Activated CD4-positive, CD25-positive, alpha-beta regulatory T cell treated with anti-CD3 and anti-CD28 coated beads, Interleukin-2, amount 50 U/mL, for 72 hours (primary cell): ENCODE measurements at regions not wholly inside any gene's neighbourhood (a gene's known extent, or its start where the extent isn't known, plus 50 kb on each side); places are given as distances from the start of the nearest gene placed in this dataset.

Experiments
- DNase-seq: peaks from one replicate; pipeline ENCODE4 v3.0.0; 2021

DNA sequence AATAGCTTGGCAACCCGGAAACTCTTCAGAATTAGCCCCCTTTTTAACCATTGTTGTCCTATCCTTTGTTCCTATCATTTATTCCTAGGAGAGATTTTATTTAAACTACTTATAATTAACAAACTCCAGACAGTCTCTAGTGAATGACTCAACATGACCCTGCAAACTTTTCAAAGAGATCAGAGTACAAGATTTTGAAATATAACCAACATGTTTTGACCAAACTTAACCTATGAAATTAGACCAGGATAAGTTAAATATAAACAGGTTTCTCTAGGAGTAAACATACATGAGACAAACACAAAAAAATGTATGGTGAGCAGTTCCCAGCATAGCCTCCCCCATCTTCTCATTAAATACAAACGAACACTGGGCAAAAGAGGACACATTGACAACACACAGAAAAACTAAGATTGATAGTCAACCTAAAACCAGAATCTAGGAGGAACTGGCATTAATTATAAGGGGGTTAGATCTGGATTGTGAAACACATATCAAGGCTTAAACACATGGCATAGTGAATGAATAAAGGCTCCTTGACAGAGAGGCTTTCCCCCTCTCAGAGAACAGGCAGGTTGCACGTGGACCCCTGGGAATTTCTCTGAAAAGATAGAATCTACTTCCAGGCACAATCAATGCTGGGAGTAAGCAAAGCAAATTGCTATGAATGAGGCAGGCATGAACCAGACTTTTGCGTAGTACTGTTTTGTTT, 284.1 kb downstream of the IRS1 start:
- DNase-seq = no peak

DNA sequence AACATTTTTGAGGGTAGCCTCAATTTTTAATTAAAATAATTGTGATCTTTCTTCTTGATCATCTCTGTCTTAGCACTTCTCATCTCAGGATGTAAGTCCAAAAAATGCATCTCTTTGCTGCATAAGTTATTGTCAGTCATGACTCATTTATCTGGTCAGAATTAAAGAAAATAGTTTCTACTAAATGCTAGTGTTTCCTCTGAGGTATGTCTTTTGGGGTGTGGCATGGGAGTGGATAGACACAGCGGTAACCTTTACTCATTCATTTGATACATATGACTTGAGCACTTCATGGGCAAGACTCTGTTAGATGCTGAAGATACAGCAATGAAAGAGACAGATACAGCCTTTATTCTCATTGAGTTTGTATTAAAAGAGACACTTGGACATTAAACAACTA, 284.7 kb downstream of the IRS1 start:
- no peak for DNase-seq

DNA sequence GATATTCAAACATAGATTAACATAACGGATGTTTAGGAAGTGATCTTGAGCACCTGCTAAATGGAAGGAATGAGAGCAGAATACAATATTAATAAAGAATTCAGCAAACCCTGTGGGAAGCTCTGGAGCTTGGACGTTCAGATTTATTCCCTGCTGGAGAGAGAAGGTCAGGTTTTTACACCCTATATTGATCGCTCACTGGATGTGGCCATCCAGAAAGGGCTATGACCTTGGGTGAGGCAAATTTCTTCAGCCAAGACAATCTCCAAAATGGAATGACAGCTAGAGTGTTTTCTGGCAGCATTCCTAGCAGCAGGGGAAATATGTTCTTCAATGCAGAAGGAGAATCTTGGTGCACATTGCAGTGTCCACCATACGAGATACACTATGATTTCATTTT, 288.3 kb downstream of the IRS1 start:
- no peak for DNase-seq

DNA sequence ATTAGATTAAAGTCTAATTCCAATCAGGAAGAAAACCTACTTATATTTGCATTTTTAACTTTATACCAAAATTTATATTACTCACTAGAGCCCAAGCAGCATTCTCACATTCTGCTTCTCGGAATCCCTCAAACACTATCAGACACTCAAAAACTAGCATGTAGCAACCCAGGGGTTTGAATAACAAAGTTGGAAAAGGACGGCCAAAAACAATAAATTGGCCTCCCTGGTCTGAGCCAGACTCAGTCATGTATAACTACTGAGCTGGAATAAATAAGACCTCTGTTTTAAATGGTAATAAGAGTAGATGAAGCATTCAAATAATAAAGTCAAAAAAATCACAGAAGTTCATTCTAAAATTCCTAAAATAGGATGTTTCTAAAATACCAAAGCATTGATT, 290.9 kb downstream of the IRS1 start:
- no peak for DNase-seq

DNA sequence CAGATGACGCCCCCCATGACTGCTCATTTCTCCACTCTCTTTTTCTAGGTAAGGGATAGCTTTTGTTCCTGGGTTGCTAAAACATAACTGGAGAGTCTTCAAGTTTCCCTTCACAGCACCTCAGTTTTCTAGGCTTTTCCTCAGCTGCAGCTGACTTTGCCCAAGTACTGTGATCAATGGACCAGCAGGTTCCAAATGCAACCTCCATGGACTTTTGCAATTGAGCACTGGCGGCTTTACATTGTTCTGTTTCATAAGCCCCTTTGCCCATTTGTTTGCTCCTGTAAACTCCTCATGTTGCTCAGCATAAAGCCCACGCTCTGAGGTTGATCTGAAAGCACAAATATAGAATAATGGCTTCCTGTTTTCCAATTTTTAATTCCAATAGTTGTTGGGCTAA, 291.6 kb downstream of the IRS1 start:
- DNase-seq = no peak

DNA sequence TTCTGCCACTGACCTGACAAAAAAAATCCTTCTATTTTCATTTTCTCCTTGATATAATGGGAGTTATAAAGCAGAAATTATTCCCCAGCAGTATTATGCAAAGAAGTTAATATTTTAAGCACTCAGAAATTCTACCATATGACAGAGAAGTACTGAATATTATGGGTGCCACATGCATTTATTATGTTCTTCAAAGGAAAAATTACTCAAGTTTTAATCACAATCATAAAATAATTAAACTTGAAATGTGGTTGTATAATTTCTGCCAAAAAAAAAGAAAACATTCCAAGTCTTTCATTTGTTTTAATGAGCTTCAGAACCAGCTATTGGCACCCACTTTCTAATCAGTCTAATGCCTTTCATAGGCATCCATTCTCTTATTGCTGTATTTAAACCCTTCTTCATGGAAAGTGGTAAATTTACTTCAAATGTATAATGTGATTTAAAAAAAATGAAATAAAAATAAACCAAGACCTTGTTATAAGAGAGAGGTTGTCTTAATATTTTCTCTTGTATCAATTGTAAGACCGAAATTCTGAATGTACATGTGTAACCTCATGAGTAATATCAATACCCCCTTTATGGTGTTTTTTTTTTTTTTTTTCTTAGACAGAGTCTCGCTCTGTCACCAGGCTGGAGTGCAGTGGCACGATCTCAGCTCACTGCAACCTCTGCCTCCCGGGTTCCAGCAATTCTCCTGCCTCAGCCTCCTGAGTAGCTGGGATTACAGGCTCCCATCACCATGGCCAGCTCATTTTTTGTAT, 302.3 kb downstream of the IRS1 start:
- DNase-seq = no peak

DNA sequence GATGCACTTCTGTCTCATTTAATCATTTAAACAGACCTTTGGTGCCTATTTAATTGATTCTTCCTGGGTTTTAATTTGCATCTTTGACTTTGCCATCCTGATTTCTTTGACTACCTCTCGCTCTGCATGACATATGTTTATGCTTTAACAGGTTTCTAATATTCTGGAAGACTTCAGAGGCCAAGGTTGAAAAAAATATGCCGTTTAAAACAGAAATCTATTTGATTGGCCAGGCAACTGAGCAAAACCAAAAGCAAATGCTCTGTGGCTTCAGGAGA, 303.4 kb downstream of the IRS1 start:
- no peak for DNase-seq

DNA sequence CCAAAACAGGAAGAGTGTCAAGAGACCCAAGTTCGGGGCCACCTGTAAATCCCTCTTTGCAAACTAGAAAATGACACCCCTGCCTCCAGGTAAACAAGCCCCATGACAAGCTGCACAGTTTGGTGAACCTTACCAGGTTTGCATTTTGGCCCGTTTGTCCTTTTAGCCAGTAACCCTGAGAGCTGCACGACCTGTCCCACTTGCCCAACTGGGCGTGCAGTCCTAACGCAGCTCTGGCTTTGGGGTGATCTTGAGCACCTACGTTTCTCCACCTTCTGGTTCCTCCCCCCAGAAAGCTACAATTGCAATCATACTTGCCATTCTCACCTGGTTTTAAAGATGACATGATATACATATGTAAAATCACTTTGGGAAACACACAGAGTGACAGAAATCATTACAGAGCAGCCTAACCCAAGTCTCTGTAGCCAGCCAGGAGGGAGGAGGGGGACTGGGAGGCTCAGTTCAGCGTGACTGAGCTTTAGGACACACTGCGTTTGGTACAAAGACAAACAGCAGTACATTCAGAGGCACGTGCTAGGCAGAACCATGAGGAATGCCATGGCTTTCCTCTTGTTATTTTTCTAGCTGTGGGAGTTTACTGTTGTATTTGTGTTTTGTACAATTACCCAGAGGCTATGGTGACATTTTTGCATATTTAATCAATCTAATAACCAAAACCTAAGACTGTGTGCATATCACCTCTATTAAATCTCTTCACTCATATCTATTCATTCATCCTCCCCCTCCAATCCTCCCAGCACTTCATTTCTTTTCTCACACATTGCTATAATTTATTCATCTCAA, 304.0 kb downstream of the IRS1 start:
- DNase-seq = no peak

DNA sequence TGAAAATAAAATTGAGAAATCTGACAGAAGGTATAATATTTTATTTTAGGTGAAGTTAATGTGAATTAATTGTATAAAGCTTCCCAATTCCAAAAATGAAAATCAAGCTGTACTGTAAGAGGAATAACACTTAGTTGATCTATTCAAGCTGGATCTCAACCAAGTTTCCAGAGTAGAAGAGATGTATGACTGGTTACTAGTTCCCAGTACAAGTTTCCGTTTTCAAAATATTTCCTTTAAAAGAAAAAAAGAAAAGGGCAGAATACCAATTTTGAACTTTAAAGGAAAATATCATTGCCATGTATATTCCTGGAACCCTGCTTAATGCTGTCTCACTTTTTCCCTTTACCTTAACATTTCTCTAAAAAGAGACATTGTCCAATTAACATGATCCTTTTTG, 308.5 kb downstream of the IRS1 start:
- DNase-seq = no peak

DNA sequence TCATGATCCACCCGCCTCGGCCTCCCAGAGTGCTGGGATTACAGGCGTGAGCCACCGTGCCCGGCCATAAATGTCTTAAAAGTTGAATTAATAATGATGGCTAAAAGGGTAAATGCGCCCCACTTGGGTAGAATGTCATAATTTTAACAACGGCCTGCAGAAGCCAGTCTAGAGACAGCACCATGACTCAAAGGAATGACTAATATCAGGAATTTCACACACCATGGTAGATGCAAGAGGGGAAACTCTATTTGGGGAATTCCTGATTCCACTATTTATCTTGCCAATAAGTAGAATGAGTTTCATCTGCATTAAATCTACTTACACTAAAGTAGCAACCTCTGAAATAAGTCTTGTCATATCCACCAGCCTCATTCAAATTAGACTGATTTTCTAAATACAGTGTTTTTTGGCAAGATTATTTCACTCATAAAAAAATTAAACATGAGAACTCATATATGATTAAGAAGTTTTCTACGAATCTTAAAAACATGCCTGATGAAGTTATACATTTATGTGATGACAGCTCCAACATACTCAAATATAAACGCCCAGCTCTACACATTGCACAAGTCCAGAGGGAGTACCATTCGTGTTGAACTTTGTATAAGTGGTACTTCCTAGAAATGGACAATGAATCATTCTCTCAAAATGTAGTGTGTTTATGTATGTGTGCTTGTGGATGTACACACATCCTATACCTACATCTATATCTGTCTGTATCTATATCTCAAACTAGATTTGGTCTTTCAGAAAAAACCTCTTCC, 309.7 kb downstream of the IRS1 start:
- DNase-seq = no peak

DNA sequence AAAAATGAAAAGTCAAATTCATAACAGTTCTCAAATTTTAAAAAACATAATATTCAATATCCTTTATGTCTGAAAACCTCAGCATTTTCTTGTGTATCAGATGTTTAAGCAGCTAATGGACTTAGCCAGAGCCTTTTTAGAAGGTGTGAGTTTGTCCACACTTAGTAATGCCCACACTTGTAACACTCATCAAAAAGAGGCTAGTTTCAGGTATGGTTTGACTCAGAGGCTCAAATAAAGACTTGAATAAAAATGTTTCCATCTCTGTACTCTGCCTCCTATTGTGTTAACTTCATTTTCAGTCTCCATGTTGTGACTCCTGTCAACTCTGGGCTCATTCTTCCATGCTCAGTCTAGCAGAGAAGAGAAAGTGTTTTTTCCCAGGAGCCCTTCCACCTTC, 311.6 kb downstream of the IRS1 start:
- no peak for DNase-seq

DNA sequence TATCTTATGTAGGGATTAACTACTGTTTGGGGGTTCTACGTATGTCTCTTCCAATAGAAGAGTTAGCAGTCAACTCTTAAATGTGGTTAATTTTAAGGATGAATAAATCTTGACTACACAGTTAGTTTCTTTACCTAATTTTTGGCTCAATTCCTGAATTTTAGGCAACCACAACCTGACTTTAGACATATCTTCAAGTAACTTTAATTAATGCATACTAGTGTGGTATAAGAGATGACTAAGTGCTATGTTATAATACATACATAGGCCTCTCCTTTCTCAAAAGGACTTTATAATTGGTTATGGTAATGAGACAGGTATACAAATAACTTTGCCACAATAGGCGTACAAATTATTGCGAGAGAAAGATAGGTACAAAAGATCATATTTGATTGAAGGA, 312.0 kb downstream of the IRS1 start:
- no peak for DNase-seq

DNA sequence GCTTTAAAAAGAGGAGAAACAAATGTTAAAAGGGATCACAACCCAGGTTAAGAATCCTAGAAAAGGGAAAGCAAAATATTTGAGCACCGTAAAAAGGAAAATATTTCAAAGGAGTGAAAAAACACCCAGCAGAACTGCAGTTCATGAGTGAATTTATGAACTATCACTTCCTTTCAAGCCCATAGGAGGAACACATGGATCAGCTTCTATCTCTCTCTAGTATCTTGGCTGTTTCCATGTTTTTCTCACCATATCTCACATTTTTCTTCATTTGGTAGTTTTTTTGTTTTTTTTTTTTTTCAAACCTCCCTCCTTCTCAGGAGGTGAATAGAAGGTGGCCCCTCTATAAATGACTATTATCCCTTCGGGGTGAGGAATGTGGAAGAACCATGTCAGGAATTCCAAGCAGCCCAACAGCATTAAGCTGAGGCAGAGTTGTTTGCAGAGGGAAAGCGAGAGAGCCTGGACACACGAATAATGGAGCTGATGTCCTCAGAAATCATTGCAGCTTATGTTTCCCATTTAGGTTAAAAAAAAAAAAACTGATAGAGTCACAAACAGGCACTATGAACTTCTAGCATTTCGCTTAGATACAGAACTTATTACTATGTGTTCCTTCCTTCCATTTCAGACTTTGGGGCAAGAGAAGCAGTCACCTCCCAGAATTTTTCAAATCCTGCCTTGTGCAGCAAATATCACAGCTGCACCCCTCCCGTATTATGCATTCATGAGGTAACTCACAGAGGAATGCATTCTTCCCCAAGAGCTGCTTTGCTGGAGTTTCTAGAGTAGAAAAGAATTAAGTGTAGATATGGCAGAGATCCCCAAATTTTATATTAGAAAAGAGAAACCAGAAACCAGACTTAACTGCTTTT, 315.6 kb downstream of the IRS1 start:
- no peak for DNase-seq

DNA sequence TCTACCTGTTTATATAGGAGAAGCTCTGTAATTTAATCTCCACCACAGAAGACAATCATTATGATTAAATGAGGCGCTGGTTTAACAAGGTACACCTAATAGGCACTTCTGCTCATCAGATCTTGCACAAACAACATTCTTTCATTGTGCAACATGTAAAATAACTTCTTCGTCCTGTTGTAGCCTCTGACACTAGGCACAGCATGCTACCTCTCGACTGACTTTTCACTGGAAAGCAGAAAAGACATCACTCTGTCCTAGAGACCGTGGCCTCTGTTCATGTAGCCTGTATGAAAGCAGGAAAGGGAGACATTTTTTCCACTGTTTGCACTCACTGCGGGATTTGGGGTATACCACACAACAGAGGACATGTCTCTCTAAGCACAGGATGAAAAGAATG, 316.5 kb downstream of the IRS1 start:
- DNase-seq = no peak

DNA sequence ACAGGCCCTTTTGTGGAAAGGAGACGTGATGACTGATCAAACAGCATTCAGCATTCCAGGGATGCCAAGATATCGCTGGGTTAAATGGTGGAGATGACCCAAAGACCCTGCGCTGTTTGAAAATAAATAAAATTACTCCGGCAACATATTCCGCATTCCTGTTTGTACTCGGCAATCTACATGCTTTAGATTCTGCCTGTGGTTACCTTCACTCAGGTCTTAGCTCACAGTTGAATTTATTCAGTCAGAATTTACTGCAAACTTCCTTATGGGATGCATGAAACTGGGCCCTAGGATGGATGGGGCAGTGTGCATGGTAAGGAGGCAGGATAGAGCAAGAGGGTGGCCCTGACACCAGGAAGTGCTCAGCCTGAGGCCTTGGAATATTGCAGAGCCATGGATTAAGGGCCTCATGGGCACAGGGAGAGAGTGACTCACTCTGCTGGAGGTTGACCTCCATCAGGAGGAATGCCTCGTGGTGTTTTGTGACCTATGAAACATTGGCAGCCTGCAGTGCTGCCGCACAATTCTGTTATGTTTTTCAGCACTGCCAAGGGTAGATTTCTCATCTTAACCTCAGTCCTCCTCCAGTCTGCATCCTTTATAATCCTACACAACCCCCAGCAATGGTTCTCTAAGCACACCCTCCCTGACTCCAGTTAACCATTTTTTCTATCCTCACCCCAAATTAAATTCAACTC, 321.4 kb downstream of the IRS1 start:
- DNase-seq = no peak

DNA sequence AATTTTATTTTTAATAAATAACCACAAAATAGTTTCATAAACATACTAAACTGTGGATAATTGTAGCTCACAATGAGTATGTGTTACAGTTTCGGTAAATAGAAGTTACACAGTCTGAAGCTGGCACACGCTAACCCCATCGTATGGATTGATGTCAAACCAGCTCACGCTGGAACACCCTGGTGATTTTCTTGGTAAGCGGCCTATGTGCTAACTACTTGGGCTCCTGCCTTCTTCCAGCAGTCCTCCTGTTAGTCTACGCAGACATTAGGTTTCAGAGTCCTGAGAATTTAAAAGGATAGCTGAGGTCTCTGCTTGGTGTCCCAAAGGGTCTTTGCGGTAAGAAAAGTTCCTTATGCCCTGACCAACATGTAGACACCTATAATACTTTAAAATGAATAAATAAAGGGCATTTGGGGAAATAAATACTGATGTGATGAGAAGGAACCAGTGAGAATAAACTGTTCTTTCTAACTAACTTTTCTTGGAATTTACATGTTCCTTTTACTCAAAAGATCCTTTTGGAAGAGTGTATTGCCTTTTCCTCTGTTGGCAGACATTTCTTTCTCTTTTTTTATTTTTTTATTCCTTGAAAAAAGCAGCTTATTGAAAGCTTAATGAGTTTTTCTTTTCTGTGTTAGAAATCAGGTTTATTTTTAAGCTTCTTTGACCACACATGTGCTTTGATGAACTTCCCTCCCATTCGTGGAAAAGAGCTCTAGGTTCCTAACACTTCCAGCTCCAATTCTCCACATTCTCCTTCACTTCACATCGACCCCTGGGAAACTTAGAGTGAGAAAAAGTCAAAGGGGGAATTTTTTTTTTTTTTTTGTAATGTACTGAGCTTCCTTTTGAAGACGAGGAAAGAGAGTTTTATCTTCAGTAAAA, 322.2 kb downstream of the IRS1 start:
- no peak for DNase-seq

DNA sequence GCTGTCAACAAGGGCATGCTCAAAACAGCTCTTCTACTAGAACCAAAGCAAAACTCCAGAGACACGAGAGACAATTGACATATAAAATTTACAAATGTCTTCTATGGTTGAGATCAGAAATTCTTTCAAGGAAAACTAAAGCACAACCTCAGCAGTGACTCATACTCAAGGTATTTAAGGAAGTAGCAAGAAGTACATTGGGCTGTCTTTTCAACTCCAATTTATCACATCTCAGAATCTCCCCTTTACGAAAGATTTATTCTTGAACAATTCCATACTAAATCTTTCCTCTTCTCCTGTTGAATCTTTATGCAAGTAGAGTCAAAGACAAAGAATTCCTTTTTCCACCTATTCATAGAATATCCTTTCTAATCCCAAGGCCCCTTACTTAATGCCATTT, 324.0 kb downstream of the IRS1 start:
- no peak for DNase-seq

DNA sequence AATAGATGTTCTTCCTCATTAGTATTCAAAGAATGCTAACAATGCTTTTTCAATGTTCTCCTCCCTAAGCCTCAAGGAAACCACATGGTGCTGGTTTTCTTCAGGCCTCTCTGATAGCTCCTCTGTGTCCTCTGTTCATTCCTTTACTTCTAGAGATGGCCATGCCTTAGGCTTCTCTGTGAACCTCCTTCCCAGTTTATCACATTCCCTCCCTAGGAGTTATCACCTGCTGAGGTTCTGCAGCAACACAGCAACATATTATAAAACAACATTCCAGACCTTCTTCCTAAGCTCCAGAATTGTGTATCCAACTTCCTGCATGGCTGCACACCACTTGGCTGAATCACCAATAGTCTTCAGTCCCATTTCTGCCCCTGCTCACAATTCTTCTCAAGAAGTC, 325.5 kb downstream of the IRS1 start:
- no peak for DNase-seq

DNA sequence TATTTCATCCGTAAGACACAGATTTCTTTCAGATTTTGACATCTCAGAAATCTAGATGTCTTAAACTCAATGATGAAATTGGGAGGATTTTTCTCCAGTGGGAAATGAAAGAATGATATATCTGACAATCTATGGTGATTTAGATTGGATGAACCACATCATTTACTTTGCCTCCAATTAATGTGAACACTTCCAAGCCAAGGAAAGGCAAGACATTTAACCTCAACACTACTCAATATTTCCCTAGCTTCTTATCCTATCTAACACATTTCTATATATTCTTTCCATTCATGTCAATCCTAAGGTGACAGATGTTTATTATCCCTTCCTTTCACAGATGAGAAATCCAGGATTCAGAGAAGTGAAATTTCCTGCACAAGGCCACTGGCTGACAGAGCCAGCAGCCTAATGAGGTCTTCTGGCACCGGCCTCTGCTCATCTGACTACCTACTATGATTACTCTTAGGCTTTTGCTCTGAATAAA, 327.6 kb downstream of the IRS1 start:
- DNase-seq = no peak

DNA sequence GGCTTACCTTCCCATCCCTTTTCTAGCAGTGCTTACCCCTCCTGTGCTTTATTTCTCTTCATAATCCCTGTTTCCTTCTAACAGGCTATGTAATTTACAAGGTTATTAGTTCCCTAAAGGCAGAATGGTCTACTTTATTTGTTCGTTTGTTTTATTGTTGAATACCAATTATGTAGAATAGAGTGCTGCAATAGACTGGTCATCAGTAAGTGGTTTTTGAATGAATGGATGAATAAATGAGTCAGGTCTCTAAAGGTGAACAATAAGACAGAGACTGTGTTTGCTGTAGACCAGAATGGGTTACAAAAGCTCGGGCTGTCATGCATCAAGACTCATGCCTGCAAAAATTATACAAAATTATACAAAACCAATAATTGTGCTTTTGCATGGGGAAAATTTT, 332.0 kb downstream of the IRS1 start:
- DNase-seq = no peak

DNA sequence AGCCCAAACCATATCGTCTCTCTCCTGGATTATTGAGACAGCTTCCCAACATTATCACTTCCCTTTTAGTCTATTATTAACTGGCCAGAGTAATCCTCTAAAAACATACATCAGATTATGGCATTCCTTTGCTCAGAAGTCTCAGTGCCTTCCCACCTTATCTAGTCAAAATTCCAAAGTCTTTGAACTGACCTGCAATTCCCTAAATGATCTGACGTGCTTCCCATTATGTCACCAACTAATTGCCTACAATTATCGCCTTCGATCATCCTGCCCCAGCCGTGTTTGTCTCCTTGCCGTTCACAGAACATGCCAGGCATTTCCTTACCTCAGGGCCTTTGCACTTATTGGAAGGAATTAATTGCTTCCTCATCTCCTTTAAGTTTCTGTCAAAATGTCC, 332.4 kb downstream of the IRS1 start:
- DNase-seq = no peak
